Duodenal mucosa (tissue), 2 donors: ENCODE measurements at regions not wholly inside any gene's neighbourhood (a gene's known extent, or its start where the extent isn't known, plus 50 kb on each side); places are given as distances from the start of the nearest gene placed in this dataset.

Experiments
- H3K27ac ChIP-seq: one replicate; pipeline ENCODE4 v1.7.0; 2013; ENCODE audit warnings: low read depth, low read length
- H3K27me3 ChIP-seq, 2 donors: one replicate each; pipeline ENCODE4 v1.7.0; 2013; ENCODE audit warnings: low read length in 2 of 2, control low read depth in 1 of 2; ENCODE audit not compliant: insufficient read depth in 2 of 2, control insufficient read depth in 1 of 2
- H3K36me3 ChIP-seq, 2 donors: one replicate each; pipeline ENCODE4 v1.7.0; 2013; ENCODE audit warnings: low read length in 2 of 2, control low read depth in 1 of 2; ENCODE audit not compliant: insufficient read depth in 2 of 2, control insufficient read depth in 1 of 2
- H3K4me1 ChIP-seq, 2 donors: one replicate each; pipeline ENCODE4 v1.7.0; 2013; ENCODE audit warnings: low read length in 2 of 2, control low read depth in 1 of 2; ENCODE audit not compliant: insufficient read depth in 2 of 2, control insufficient read depth in 1 of 2
- H3K4me3 ChIP-seq, 2 donors: one replicate each; pipeline ENCODE4 v1.7.0; 2013; ENCODE audit warnings: low read length in 2 of 2, low read depth in 1 of 2
- H3K9ac ChIP-seq, 2 donors: one replicate each; pipeline ENCODE4 v1.7.0; 2013; ENCODE audit warnings: low read length in 2 of 2, low read depth in 1 of 2
- H3K9me3 ChIP-seq, 2 donors: one replicate each; pipeline ENCODE4 v1.7.0; 2013; ENCODE audit warnings: low read length in 2 of 2, control low read depth in 1 of 2; ENCODE audit not compliant: control insufficient read depth in 1 of 2

- Histone ChIP-seq H3K9me3 (peaks cover 0 to 5% of the 10 kb centered on the region in 2 donors), H3K27me3 (no peaks in the 10 kb centered on the region), H3K36me3 (no peaks in the 10 kb centered on the region), H3K4me1 (no peaks in the 10 kb centered on the region), H3K27ac (no peak overlapping the region), H3K4me3 (no peak overlapping the region), H3K9ac (no peak overlapping the region)
These were observed 708.7 kb upstream of the LRATD1 start for GRCh38 chr2:13923823-13924222.

GRCh38 chr2:13942111-13942510 lies 690.4 kb upstream of the LRATD1 start:
- Histone ChIP-seq H3K9me3 (no peaks in the 10 kb centered on the region), H3K36me3 (no peaks in the 10 kb centered on the region), H3K27me3 (no peaks in the 10 kb centered on the region), H3K9ac (no peak overlapping the region), H3K27ac (no peak overlapping the region), H3K4me1 (no peaks in the 10 kb centered on the region), H3K4me3 (no peak overlapping the region)

GRCh38 chr2:13950761-13951160 lies 681.8 kb upstream of the LRATD1 start:
- Histone ChIP-seq H3K36me3 (no peaks in the 10 kb centered on the region), H3K9me3 (no peaks in the 10 kb centered on the region), H3K4me3 (no peak overlapping the region), H3K27ac (no peak overlapping the region), H3K27me3 (no peaks in the 10 kb centered on the region), H3K4me1 (no peaks in the 10 kb centered on the region), H3K9ac (no peak overlapping the region)

- H3K9ac ChIP-seq = no peak overlapping the region
- no peaks in the 10 kb centered on the region for H3K36me3 ChIP-seq
- no peaks in the 10 kb centered on the region for H3K9me3 ChIP-seq
- no peaks in the 10 kb centered on the region for H3K4me1 ChIP-seq
- H3K27me3 ChIP-seq = no peaks in the 10 kb centered on the region
- H3K4me3 ChIP-seq = no peak overlapping the region
- H3K27ac ChIP-seq = no peak overlapping the region
These were observed 663.7 kb upstream of the LRATD1 start for GRCh38 chr2:13968811-13969210.

GRCh38 chr2:13986119-13986720 lies 646.3 kb upstream of the LRATD1 start:
- Histone ChIP-seq H3K36me3 (no peaks in the 10 kb centered on the region), H3K4me3 (no peak overlapping the region), H3K27ac (no peak overlapping the region), H3K27me3 (no peaks in the 10 kb centered on the region), H3K9me3 (no peaks in the 10 kb centered on the region), H3K4me1 (no peaks in the 10 kb centered on the region), H3K9ac (no peak overlapping the region)

GRCh38 chr2:13996527-13996926 lies 636.0 kb upstream of the LRATD1 start:
- H3K27me3 ChIP-seq = no peaks in the 10 kb centered on the region
- no peak overlapping the region for H3K4me3 ChIP-seq
- no peaks in the 10 kb centered on the region for H3K4me1 ChIP-seq
- no peak overlapping the region for H3K9ac ChIP-seq
- H3K36me3 ChIP-seq = no peaks in the 10 kb centered on the region
- peaks cover 0 to 4% of the 10 kb centered on the region in 2 donors for H3K9me3 ChIP-seq
- no peak overlapping the region for H3K27ac ChIP-seq

- Histone ChIP-seq H3K27ac (no peak overlapping the region), H3K9ac (no peak overlapping the region), H3K36me3 (no peaks in the 10 kb centered on the region)
These were observed 621.3 kb upstream of the LRATD1 start for GRCh38 chr2:14011190-14011589.

GRCh38 chr2:14015113-14015630 lies 617.3 kb upstream of the LRATD1 start:
- Histone ChIP-seq H3K9me3 (no peaks in the 10 kb centered on the region), H3K4me1 (no peaks in the 10 kb centered on the region), H3K9ac (no peak overlapping the region), H3K4me3 (no peak overlapping the region), H3K27ac (no peak overlapping the region), H3K36me3 (no peaks in the 10 kb centered on the region), H3K27me3 (no peaks in the 10 kb centered on the region)

More at GRCh38 chr2:14011190-14011589, 621.3 kb upstream of the LRATD1 start:
- H3K9me3 ChIP-seq = peaks cover 0 to 5% of the 10 kb centered on the region in 2 donors
- H3K4me3 ChIP-seq = no peak overlapping the region
- H3K27me3 ChIP-seq = no peaks in the 10 kb centered on the region
- H3K4me1 ChIP-seq = no peaks in the 10 kb centered on the region

- Histone ChIP-seq H3K9ac (no peak overlapping the region), H3K27ac (no peak overlapping the region), H3K9me3 (no peaks in the 10 kb centered on the region), H3K27me3 (no peaks in the 10 kb centered on the region), H3K4me3 (no peak overlapping the region), H3K36me3 (no peaks in the 10 kb centered on the region), H3K4me1 (no peaks in the 10 kb centered on the region)
These were observed 616.1 kb upstream of the LRATD1 start for GRCh38 chr2:14016289-14016955.

- Histone ChIP-seq H3K9ac (no peak overlapping the region), H3K4me3 (no peak overlapping the region), H3K36me3 (no peaks in the 10 kb centered on the region), H3K9me3 (no peaks in the 10 kb centered on the region), H3K4me1 (no peaks in the 10 kb centered on the region), H3K27me3 (no peaks in the 10 kb centered on the region), H3K27ac (no peak overlapping the region)
These were observed 613.9 kb upstream of the LRATD1 start for GRCh38 chr2:14018620-14019019.
